Pancreas (tissue), 10 donors: ENCODE measurements at regions not wholly inside any gene's neighbourhood (a gene's known extent, or its start where the extent isn't known, plus 50 kb on each side); places are given as distances from the start of the nearest gene placed in this dataset.

Source experiments
- ATAC-seq, 4 donors: fragments of 200-7000 bp; cut with Tn5 transposase; one replicate each; pipeline versions ENCODE4 v1.8.0 to v1.9.1; 2020; ENCODE audit warnings: mild to moderate bottlenecking in 4 of 4, moderate library complexity in 4 of 4
- DNase-seq, 6 donors: peaks; one replicate each; pipeline ENCODE4 v3.0.0-alpha.2; 2020
- FAIRE-seq: peaks from 2 replicates; lab custom pipeline; 2012; peaks lifted over from hg19 to GRCh38; lab: Jason Lieb, UNC
- H3K27ac ChIP-seq, 4 donors: fragments of 200-600 bp; sonication (generic); 1 replicate in 3 of 4; 2 replicates in 1 of 4; pipeline versions ENCODE4 v1.5.0 to v1.8.0; 2020
- H3K27me3 ChIP-seq, 4 donors: fragments of 200-600 bp; one replicate each; pipeline ENCODE4 v1.8.0; 2021
- H3K36me3 ChIP-seq, 3 donors: fragments of 200-600 bp; sonication (generic) in 1 of 3; one replicate each; pipeline versions ENCODE4 v1.5.0 to v1.8.0; 2020 to 2021
- H3K4me1 ChIP-seq, 3 donors: fragments of 200-600 bp; one replicate each; pipeline ENCODE4 v1.8.0; 2021
- H3K4me3 ChIP-seq, 4 donors: fragments of 200-600 bp; sonication (generic) in 2 of 4; one replicate each; pipeline versions ENCODE4 v1.5.0 to v1.8.0; 2020 to 2021
- H3K9me3 ChIP-seq, 4 donors: fragments of 200-600 bp; one replicate each; pipeline ENCODE4 v1.8.0; 2021
- WGBS, 2 donors: extraction: QIAGEN DNeasy Blood & Tissue Kit; methylation state at CpG; one replicate each; pipeline ENCODE4 v1.1.7; 2013; 5-methylcytosine and 5-hydroxymethylcytosine counted together
- intact Hi-C, 3 donors: fragments of 100-400 bp; cut with DNase I; formaldehyde crosslinking; loops; one replicate each; pipeline versions ENCODE4 v1.11.1 to v1.14.2; 2022
- TF ChIP-seq, protein P1 (sequence below), 4 donors: fragments of 200-600 bp; sonication (generic) in 3 of 4; IDR thresholded peaks; one replicate each; pipeline versions ENCODE4 v1.5.0 to v1.8.0; 2021; ENCODE audit warnings: antibody characterized with exemption in 4 of 4
- donor health status: healthy with polysubstance abuse.
- donor health status: DM: no; HTN: no; CAD: no; lungs with moderate emphysema.
- donor health status: DM: no; HTN: no; CAD: no.
- donor health status: control.
- donor health status: control.
- donor health status: Bipolar disorder and iron deficiency.
- donor health status: DM: yes; HTN: yes; CAD: no.
- donor health status: DM: no; HTN: no; CAD: no.
- donor health status: DM: no; HTN: no; CAD: no.
- donor health status: DM: yes; HTN: yes; CAD: no.

- Histone ChIP-seq H3K27me3 (no peaks in the 10 kb centered on the region), H3K27ac (no peak overlapping the region), H3K36me3 (no peaks in the 10 kb centered on the region), H3K4me1 (no peaks in the 10 kb centered on the region), H3K9me3 (no peaks in the 10 kb centered on the region), H3K4me3 (no peak overlapping the region)
- WGBS, 2 donors, result 75 to 83% methylated on average over 18 of the region's 18 CpGs
- FAIRE-seq, result no peak
- ATAC-seq, result no peak
- intact Hi-C loops, result no loop called here
- TF ChIP-seq, protein P1, sequence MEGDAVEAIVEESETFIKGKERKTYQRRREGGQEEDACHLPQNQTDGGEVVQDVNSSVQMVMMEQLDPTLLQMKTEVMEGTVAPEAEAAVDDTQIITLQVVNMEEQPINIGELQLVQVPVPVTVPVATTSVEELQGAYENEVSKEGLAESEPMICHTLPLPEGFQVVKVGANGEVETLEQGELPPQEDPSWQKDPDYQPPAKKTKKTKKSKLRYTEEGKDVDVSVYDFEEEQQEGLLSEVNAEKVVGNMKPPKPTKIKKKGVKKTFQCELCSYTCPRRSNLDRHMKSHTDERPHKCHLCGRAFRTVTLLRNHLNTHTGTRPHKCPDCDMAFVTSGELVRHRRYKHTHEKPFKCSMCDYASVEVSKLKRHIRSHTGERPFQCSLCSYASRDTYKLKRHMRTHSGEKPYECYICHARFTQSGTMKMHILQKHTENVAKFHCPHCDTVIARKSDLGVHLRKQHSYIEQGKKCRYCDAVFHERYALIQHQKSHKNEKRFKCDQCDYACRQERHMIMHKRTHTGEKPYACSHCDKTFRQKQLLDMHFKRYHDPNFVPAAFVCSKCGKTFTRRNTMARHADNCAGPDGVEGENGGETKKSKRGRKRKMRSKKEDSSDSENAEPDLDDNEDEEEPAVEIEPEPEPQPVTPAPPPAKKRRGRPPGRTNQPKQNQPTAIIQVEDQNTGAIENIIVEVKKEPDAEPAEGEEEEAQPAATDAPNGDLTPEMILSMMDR (IDR thresholded peaks at IDR 0.05), result no peak
- peak in 1 of 6 donors; percentile 4 for DNase-seq
These were observed 294.3 kb upstream of the RTL1 start for GRCh38 chr14:101197595-101198397.

DNA sequence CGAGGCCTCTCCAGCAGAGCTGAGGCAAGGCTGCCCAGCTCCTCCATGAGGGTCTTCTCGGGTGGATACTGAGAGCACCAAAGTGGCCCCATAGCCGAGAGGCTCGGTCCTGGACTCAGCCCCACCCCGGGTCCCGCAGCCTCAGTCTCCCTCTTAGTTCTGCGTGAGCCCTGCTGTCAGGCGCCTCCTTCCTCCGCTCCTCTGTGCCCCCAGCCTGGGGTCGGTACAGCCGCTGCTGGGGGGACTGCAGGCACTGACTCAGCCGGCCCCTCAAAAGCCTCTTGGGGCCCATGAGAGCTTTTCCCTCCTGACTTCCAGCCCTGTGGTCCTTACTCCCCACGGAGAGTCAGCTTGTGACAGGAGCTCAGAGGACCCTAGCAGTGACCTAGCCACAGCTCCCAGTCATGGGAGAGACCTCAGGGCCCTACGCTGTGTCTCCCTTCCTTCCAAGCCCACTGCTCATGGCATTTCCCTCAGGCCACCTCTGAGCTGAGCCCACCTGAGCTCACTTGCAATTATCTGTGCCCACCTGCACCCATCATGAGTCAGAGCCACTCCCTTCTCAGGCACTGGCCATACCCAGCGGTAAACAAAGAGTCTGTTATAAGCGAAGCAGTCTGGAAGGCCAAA lies 295.0 kb upstream of the RTL1 start:
- TF ChIP-seq, protein P1 (IDR thresholded peaks at IDR 0.05), result no peak
- intact Hi-C loops, result no loop called here
- Histone ChIP-seq H3K27me3 (no peaks in the 10 kb centered on the region), H3K36me3 (no peaks in the 10 kb centered on the region), H3K4me3 (no peak overlapping the region), H3K4me1 (no peaks in the 10 kb centered on the region), H3K9me3 (no peaks in the 10 kb centered on the region), H3K27ac (no peak overlapping the region)
- FAIRE-seq (no peak), ATAC-seq (no peak), DNase-seq (peak in 2 of 6 donors; percentile 3 to 48)
- 82 to 86% methylated on average over 12 to 16 of the region's 16 CpGs for WGBS, 2 donors

DNA sequence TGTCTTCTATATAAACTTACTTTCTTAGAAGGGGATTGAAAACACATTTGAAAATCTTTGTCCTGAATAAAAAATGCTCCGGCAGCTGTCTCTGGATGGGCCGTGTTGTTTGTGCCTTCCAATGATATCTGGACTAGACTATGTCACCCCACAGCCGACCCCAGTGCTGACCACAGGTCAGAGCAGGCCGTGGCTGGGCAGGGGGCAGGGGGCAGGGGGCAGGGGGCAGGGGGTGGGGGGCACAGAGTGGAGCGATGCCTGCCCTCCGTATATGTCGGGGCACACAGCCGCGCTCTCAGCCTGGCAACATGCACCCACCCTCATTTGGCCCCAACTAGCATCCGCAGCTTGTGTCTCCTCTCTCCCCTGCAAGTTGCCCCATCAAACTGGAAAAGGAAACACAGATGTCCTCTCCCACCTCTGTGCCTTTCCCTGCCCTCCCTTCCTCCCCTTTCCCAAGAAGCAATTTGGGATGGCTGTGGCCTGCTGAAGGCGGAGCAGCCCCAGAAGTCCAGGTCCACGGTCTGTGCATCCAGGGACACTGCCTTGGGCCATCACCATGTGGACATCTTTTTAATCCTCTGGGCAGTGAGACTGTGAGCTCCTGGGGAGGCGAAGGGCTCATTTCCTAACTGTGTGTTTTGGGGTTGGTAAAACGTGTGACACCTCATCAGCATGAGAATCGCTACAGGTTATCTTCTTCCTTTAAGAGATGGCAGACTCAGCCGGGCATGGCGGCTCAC lies 295.7 kb upstream of the RTL1 start:
- no peak for FAIRE-seq
- 76 to 81% methylated on average over 16 to 17 of the region's 17 CpGs for WGBS, 2 donors
- H3K4me3 ChIP-seq, result no peak overlapping the region
- no peak for ATAC-seq
- TF ChIP-seq, protein P1 (IDR thresholded peaks at IDR 0.05), result no peak
- no peaks in the 10 kb centered on the region for H3K27me3 ChIP-seq
- no peaks in the 10 kb centered on the region for H3K9me3 ChIP-seq
- H3K27ac ChIP-seq, result no peak overlapping the region
- DNase-seq, result peak in 1 of 6 donors; percentile 2
- no peaks in the 10 kb centered on the region for H3K36me3 ChIP-seq
- intact Hi-C loops, result no loop called here
- H3K4me1 ChIP-seq, result no peaks in the 10 kb centered on the region

- no peaks in the 10 kb centered on the region for H3K36me3 ChIP-seq
- DNase-seq, result peak in 1 of 6 donors; percentile 7
- no peak overlapping the region for H3K4me3 ChIP-seq
- intact Hi-C loops, result no loop called here
- TF ChIP-seq, protein P1 (IDR thresholded peaks at IDR 0.05), result no peak
- WGBS, 2 donors, result 75 to 80% methylated on average over 13 of the region's 13 CpGs
- H3K9me3 ChIP-seq, result no peaks in the 10 kb centered on the region
- FAIRE-seq, result no peak
- H3K27ac ChIP-seq, result no peak overlapping the region
- no peaks in the 10 kb centered on the region for H3K27me3 ChIP-seq
- no peak for ATAC-seq
- no peaks in the 10 kb centered on the region for H3K4me1 ChIP-seq
These were observed 296.6 kb upstream of the RTL1 start for GRCh38 chr14:101200008-101200649.
